GM19351 (cell line): ENCODE measurements at regions not wholly inside any gene's neighbourhood (a gene's known extent, or its start where the extent isn't known, plus 50 kb on each side); places are given as distances from the start of the nearest gene placed in this dataset.

ENCODE experiments used
- ATAC-seq: cut with Tn5 transposase; IDR thresholded peaks from one replicate; pipeline ENCODE4 v1.9.1; 2021; ENCODE audit warnings: mild to moderate bottlenecking, moderate library complexity; ENCODE audit not compliant: unreplicated experiment

DNA sequence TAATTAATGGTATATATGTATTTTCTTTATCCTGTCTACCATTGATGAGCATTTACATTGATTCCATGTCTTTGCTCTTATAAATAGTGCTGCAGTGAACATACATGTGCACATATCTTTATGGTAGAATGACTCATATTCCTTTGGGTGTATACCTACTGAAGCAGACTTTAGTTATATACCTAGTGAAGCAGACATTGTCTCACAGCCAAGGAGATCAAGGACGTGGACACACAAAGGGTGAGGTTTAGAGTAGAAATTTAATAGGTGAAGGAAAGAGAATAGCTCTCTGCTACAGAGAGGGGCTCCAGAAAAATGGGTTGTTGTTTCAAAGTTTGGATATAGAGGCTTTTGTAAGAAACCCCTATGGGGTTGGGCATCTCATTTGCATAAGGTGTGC, 700.3 kb downstream of the CDH11 start:
- no peak for ATAC-seq

DNA sequence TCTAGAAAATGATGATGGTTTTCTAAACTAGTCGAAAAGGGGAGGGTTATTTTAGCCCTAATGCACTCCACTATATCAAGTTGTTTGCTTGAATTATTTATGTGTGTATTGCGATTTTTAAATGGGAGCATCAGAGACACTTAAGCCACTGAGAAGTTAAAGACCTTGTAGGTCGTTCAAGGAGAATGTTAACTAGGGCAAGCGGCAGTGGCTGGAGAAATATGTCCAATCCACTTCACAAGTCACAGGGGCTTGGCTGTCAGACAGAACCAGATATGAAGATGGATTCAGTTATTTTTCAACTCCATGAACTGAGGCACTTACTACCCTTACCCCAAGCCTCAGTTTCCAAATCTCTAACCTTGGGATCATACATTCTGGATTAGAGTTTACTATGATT, 702.0 kb downstream of the CDH11 start:
- ATAC-seq: no peak

DNA sequence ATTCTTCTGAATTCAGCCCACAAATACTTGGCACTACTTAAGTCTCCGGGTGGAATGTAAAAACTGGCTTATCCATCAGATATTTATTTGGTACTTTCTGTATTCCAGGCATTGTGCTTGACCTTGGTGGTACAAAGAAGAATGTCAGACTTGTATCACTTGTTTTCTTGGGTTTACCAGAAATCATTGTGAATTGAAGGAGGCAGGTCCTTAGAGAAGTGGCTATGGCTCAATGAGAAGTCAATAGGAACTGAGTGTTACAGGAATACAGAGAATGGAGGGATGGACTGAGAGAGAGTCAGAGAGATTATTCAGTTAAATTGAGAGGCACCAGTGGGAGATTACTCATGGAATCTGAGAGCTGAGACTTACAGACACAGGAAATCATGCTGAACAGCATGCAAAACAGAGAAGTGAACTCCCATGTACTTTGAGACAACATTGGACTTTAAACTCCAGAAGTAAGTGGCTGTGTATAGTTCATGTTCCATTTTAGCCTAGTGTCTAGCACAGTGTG, 704.1 kb downstream of the CDH11 start:
- no peak for ATAC-seq

DNA sequence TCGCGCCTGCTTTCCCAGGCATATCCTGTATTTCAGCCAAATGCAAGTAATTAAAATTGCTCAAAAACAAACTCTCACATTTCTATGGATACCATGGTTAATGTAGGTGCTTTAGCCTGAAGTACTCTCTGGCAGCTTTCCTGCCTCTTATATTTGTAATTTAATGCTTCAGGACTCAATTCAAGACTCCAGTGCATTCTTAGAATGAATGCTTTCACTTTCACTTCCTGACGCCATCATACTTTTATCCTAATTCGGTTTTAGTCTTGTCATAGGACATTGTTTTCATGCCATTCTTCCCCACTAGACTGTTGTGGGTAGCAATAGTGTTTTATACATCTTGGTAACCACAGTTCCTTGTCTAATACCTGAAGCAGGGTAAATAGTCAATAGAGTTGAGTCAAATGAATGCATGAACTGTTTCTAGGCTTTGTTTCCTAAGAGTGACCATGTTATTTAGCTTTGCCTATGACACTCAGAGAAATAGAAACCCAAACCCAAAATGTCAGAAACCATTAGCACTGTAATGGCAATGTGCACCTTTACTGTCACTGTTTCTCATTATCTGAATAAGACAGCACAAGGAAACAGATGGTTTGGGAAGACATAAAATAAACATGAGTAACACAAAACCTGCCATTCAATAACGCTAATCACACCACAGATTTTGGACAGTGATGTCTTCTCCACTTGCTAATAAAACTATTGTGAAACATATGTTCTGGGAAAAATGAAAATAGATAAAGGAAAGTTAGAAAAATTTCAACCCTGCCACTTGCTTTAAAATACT, 705.5 kb downstream of the CDH11 start:
- no peak for ATAC-seq

DNA sequence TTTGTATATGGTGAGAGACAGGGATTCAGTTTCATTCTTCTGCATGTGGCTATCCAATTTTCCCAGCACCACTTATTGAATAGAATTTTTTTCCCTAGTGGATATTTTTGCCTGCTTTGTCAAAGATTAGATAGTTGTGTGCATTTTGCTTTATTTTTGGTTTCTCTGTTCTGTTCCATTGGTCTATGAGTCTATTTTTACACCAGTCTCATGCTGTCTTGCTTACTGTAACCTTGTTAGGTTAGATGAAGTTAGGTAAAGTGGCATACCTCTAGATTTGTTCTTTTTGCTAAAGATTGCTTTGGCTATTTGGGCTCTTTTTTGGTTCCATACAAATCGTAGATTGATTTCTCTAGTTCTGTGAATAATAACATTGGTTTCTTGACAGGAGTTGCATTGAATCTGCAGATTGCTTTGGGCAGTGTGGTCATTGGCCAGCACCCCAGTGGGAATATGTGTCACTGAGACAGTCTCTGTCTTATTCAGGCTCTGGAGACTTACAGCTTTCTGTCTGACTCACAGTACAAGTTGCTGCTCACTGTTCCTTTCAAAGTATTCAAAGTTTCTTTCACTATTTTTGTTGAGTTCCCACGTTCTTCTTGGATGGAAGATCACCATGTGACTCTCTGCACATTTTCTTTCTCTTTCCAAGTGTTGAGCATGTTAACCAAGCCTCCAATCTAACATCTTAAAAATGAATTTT, 709.1 kb downstream of the CDH11 start:
- no peak for ATAC-seq

DNA sequence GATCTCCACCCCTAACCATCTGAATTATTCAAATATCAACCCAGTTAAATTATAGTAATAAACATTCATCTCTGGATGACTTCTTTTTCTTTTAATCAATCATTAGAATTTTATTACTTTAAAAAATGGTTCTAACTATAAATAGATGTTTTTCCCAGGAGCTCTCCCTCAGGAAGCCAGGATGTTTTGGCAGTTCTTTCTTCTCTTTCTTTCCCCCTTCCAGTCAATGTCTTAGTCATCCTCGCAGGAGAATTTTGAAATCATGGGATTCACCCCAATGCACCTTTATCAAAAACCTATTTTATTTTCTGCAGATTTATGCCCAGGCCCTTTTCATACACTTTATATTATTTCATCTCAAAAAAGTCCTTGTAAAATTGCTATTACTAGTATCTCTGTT, 711.6 kb downstream of the CDH11 start:
- ATAC-seq: no peak

DNA sequence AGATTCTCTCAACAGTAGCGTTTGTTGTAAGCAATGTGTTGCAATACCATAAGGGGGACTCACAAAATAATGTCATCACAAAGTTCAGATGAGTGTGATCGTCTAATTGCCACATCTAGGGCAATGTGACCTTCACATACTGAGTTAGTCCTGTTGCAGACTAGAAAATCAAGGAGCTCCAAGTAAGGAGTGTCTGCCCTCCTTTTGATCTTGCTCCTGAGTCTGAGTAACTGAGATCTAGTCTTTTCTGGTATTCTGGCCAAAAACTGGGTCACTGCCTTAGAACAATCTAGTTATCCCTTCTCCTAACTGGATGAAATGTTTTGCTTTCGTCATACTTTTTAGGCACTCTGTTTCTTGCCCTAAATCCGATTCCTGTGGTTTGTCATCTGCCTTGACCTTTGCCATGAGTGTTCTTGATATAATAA, 712.1 kb downstream of the CDH11 start:
- ATAC-seq: no peak

DNA sequence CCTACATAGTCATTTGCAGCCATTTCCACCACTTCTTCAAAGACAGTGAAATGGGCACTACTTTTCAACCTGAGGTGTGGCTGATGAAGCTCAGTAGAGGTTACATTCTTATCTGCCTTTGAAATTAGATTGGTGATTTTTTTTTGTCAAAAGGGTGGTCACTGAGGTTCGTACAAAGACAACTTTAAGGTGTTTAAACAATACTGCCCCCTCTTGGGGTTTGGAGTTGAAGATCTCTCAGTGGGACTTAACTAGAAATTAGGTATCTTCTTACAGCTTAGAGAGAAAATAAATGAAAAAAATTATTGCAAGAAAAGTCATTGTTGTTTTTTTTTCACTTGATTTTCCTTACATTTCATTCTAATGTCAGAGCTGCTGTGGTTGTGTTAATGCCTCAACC, 713.2 kb downstream of the CDH11 start:
- ATAC-seq: no peak

DNA sequence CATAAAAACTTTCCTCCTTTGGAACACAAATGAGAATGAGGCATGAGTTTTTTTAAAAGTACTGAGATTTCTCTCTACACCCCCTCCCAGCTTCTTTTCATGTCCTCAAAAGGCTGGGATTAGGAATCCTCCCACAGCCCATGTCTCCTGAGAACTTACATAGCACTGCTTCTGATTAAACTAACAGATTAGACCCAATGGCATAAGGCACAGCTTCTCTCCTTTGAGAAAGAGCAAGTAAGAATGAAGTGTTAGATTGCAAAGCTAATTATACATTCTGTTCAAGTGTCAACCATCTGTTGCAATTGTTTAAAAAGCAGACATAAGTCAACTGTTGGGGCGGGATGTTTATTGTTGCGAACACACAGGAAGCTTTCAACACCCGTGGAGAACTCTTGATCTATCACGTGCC, 715.1 kb downstream of the CDH11 start:
- no peak for ATAC-seq

DNA sequence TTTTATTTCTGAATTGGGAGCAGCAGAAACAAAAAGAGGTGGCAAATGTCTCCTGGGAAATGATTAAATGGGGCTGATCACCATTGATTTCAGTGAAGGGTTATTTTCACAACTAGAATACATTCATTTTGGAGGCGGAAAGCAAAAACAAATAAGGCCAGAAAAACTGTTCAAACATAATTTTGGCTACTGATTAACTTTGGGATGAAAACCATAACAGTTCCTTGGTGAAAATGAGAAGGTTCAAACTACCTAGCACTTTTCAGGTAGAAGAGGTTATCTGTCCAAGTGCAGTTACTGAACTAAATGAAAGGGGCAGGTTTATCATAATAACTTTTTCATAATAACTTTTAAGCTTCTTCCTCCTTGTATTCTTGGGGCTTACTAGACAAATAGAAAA, 718.5 kb downstream of the CDH11 start:
- ATAC-seq: no peak

DNA sequence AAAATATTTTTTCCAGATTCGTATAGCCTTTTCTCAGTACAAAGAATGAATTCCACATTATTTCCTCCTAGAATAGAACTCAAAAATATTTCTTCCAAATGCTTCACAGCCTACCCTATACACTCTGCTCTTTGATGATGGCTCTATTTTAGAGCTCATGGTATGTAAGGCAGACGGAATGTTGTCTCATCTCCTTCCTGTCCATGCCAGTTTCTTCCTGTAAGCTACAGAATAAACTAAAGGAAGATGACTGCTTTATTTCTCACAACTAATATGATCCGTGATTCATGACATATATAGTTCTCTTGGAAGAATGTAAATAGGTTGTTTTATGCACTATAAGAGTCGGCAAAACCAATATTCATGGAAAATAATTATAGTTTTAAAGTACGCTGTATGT, 723.1 kb downstream of the CDH11 start:
- ATAC-seq: no peak

DNA sequence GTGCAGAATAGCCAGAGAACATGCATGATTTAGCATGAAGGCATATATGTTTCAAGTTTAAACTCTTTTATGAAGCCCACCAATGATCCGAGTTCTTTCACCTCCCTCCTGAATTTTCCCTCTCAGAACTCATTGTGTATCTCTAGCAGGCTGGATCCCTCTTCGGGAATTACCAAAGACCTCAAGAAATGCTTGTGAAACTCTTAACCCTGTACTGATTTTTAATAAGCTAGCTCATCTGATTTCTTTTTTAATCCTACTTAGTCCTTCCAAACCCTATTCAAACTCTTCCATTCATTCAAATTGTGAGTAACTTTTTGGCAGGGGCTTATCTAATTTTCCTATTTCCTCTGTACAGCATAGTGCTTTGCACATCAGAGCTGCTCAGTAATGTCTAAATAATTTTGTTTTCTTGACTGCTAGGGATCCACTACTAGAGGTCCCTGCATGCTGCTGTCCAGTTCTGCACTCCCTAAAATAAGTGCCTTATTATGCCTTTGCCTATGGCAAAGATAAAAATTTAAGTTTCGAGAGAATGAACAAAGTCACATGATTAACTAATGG, 723.8 kb downstream of the CDH11 start:
- ATAC-seq: no peak

DNA sequence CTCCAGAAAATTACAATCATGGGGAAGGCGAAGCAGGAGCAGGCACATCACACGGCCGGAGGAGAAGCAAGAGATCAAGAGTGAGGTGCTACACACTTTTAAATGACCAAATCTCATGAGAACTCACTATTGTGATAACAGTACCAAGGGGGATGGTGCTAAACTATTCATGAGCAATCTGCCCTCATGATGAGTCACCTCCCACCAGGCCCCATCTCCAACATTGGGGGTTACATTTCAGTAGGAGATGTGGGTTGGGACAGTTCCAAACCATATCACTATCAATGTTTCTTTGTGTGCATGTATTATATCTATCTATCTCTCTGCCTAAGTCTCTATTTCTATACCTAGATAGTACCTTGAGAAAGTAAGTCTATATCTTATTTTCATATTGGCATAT, 724.8 kb downstream of the CDH11 start:
- no peak for ATAC-seq

DNA sequence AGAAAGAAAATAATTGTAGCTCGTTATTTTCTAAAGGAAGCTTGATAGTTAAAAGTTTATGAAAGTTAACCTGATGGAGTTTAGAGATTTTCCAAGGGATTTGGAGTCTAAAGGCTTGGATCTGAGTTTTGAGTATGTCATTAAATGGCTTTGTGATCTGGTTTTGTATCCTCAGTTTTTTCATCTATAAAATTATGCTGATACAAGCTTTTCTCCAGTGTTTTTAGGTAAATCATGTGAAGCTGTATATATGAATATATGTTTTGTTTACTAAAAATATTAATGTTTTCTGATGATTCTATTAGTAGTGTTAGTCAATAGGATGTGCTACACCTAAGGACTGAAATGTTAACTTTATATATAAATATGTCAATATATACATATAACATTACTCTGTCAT, 727.8 kb downstream of the CDH11 start:
- no peak for ATAC-seq

DNA sequence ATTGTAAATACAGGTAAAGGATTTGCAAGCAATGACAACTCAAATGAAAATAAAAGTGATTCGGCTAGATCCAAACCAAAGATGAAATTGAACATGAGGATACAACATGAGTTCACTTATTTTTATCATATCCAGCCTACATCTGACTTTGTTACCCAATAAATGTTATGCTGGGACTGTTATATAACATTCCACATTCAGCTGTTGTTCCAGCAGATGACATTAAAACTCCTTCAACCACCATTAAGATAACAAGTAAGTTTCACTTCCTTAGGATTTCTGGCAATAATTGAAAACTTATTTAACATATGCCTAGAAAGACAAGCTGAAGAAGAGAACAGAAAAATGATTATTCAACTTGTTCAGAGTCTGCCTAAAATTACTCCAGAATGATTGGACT, 729.4 kb downstream of the CDH11 start:
- ATAC-seq: no peak

DNA sequence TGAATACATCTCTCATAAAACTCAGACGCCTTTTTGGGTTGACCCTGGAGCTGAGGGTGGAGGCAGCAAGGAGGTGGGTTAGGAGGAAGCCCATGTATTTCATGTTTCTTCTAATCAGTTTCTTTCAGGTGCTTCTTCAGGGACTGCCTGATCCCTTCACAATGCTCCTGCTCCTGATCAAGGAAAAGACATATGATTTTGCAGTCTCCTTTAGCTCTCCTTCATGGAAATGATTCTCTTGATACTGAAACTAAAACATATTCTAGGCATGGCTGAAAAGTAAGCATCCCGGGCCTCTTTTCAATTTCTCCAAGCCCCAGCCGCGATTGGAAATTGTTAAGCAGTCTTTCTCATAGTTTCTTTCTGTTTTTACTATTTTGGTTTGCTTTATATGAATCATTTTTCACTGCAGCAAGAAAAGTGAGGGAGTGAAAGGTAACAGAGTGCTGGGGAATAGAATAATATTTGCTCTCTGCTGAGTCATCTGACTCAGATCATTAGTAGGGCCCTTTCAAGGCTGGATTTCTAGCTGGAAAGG, 730.7 kb downstream of the CDH11 start:
- no peak for ATAC-seq

DNA sequence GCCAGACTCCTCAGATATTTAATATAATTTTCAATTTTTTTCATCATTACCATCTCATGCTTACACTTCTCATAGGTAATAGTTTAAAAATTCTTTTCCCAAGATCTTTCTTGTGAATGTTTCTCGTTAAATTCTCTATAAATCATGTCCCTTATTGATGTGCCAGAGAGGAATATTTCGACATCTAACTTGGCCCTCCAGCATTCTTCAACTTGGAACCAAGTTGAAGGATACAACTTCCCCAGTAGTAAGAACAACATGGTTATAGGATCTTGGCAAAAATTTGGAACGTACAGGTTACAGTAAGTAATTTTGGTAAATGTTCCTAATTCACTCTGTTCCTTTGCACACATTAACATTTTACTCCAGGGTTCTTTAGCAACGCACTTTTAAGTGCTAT, 731.8 kb downstream of the CDH11 start:
- no peak for ATAC-seq

DNA sequence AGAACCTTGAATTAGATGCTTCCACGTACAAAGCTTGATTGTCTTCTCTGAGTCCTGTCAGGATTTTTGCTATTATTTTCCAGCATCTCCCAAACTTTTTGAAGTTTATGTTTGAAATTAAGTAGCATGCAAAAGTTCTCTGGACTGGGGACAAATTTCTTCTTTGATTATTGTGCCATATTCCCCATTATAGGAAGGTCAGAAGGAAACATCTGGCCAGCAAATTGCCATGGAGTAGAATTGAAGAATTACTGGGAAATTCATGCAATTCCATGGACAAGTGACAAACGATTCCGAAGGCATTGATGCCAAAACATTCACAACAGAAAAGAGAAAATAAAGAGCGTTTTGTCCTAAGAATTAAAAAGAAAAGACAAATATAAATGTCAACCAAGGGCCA, 737.2 kb downstream of the CDH11 start:
- ATAC-seq: no peak

DNA sequence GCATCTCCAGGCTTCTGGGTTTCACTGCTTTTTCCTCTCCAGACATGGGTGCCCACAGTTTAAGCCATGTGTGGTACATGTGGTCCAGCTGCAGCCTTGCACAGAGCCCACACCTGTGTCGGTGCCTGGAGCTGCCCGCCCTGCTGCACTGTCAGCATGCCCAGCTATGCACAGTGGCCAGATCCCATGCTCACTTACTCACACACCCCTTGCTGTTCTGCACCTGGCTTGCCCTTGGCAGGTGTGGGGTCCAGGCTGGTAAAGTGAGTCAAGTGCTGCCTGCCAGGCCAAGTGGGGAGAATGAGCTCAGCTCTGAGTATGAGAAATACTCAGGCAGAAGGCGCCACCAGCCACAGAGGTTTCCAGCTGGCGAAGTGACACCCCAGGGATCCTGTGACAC, 739.9 kb downstream of the CDH11 start:
- no peak for ATAC-seq

DNA sequence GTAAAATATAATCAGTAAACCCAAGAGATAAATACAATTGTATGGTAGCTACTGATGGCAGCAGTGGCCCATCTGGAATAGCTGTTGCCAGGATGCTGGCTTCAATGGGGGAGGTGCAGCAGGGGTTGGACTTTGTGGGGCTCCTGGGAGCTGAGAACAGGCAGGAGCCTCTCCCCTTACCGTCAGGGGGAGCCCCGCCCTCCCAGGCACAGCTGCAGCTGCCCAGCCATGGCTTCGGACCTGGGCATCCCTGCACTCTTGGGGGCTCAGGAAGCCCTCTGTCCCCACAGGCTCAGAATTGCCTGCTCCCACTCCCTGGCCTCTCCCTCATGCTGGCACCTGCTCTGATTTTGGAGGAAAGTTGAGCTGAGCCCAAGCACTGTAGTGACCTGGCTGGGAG, 741.1 kb downstream of the CDH11 start:
- no peak for ATAC-seq

DNA sequence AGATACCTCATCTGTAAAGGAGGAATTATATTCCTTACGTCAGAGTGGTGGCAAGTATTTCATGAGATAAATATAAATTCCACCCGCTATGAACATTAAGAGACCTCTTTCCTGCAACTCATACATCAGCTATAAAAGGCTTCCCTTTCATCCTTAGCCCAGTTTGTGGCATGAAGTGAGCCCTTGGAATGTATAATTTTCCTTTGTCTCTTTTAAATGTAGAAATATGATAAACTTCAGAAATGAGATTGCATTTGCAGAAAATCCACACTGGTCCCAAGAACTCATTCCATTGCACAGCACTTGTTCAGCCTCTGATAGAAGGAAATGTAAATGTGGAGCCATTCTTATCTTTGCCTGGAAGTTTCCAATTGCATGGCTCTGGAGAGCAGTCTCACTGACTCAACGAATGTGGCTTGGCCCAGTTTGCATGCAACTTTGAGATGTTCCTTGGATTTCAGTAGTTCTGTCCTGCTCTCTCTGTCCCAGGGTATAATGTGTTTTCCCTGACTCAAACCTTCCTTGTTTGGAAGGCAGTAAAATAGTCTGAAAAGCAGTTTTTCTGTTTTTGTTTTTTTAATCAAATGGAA, 746.4 kb downstream of the CDH11 start:
- no peak for ATAC-seq
